Activated CD4-positive, alpha-beta T cell treated with anti-CD3 and anti-CD28 coated beads, Interleukin-2, amount 50 U/mL, for 1 hour (primary cell): ENCODE measurements at regions not wholly inside any gene's neighbourhood (a gene's known extent, or its start where the extent isn't known, plus 50 kb on each side); places are given as distances from the start of the nearest gene placed in this dataset.

Experiments
- DNase-seq: peaks from one replicate; pipeline ENCODE4 v3.0.0-alpha.2; 2020

DNA sequence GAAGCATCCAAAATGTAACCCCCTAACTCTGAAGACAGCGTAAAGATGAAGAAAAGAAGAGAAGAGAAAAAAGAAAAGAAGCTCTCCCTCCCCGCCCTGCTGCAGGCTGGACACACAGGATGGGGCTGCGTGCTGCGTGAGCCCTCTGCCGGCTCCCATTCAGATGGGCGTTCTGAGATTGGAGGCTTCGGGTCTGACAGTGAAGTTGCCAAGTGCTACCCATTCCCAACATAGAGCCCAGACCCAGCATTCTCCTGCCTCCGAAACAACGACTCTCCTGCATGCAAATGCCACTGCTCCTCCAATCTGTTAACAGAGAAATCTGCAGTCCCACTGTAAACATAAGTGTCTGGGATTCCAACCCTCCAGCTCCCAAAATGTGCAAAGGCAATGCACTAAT lies 234.9 kb downstream of the BCL11A start:
- DNase-seq: no peak

DNA sequence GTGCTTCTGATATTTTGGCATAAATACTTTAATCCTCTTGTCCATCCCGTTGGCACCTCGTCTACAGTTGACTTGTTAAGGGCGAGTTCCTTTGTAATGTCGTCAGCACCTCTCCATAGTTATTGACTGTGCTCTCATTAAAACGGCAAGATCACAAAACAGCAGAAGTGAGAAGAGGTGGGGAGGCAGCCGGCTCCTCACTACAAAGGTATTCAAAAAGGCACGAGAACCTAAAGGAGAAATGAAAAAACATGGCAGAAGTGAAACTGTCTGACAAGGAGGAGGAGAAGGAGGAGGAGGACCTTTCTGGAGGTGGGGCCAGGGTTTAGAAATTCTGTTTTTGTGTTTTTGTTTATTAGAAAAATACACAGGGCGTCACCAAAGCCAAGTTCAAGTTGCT lies 235.6 kb downstream of the BCL11A start:
- no peak for DNase-seq

GRCh38 chr2:60317034-60317386 lies 236.4 kb downstream of the BCL11A start:
- DNase-seq: no peak

DNA sequence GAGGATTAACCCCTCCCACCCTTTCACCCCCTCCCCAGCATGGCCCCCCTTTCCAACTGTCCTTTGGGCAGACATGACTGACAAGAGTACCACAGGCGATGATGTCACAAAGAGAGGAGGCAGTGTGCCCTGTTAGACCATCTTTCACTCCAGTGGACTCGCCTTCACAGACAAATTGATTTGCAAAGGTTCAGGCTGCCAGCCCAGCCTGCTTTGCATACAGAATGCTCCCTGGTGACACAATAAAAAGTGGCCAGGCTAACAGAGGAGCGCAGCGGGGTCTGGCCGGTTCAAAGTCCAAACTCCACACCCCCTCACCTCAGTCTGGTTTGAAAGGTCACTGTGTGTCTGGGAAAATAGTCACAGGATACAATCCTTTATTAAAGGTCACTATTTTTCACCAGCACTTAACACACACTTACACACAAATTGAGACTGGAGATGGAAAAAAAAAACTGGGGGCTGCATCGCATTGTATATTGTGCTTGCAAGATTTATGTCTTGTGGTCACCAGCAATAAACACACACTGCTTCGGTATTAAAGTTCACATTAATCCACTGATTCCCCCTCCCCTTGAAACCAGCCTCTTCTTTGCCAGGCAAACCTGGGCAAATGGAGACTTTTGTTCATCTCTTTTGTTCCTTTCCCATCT lies 236.9 kb downstream of the BCL11A start:
- DNase-seq: no peak

GRCh38 chr2:60313470-60314172 lies 239.8 kb downstream of the BCL11A start:
- no peak for DNase-seq

DNA sequence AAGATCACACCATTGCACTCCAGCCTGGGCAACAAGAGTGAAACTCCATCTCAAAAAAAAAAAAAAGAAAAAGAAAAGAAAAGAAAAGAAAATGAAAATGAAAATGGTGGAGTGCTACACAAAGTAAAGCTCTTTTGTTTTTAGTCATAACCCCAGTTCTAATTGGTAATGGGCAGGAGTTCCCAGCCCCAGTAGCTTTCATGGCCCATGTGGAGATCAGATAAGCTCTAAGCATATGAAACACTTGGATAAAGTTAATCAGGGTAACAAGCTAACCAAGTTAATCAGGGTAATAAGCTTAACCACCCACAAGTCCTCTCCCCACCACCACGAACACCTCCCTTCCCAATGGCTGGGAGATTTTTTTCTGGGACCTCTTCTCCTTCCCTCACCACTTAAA lies 240.8 kb downstream of the BCL11A start:
- DNase-seq: no peak

GRCh38 chr2:60311524-60311923 lies 241.9 kb downstream of the BCL11A start:
- DNase-seq: no peak

DNA sequence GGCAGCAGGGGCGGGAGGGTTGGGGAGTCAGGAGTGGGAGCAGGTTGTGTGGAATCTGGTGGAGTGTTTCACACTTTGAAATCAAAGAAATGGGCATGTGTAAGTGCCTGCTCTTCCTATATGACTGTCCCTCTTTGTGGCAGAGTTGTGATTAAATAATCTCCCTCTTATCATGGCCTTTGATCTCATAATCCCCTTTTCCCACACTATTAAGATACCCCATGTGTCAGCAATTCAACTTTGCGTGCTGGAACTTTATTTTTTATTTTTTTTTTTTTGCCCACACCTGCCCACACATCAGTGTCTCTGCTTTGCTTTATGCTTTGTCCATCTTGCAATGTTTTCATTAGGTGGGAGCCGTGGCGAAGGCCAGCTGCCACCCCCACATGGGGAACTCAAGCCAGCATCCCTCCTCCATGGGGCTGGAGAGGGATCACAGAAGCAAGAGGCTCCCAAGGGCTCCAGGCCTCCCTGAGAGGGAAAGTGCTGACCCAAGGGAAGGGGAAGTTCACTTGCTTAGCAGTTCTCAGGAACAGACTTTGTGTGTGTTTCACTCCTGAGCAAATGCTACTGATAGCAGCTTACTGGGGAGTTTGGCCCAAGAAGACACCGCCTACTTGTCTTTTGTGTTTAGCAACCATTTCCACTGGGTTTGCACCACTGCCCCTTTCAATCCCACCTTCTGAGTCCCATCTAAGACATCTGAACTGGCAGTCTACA lies 243.4 kb downstream of the BCL11A start:
- no peak for DNase-seq

DNA sequence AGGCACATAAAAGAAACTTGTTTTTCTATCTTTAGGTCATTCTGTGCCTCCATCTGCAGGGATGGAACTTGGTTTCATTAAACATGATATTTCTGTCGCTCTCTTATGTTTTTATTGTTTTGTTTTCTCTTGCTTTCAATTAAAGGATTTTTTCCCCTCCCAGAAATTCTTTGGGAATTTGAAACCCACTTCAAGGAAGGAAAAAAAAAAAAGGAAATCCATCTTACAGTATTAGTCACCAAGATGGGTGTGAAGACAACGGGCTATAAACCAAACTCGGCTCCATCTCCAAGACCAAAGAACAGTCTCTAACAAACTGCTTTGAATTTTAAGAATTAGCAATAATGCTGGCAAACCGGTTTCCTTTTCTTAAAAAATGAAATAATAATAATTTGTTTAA lies 244.1 kb downstream of the BCL11A start:
- no peak for DNase-seq

- no peak for DNase-seq
Observed at GRCh38 chr2:60306267-60306861, 247.1 kb downstream of the BCL11A start.

- DNase-seq: no peak
Observed at GRCh38 chr2:60303680-60304079, 249.8 kb downstream of the BCL11A start.

- no peak for DNase-seq
Observed at GRCh38 chr2:60302377-60303126, 250.9 kb downstream of the BCL11A start.

DNA sequence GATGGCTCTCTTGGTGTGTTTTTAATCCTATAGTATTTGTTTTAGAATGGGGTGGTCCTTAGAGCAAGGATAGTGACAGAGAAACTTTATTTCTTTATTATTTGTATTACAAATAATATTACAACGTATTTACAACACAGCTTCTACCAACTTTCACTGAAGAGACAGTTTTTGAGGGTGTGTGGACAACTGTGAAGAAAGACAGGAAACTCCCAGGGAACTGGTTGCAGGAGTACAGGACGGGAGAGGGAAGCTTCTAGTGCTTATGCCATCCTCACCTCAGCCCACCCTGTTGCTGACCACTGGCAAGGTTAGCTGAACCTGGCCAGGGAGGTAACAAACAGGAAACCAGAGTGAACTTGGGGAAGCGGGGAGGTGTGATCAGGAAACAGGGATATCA lies 251.7 kb downstream of the BCL11A start:
- no peak for DNase-seq

- DNase-seq: no peak
Observed at GRCh38 chr2:60299179-60299578, 254.3 kb downstream of the BCL11A start.

- DNase-seq: no peak
Observed at GRCh38 chr2:60298006-60298696, 255.3 kb downstream of the BCL11A start.

- no peak for DNase-seq
Observed at GRCh38 chr2:60297296-60298005, 256.0 kb downstream of the BCL11A start.

DNA sequence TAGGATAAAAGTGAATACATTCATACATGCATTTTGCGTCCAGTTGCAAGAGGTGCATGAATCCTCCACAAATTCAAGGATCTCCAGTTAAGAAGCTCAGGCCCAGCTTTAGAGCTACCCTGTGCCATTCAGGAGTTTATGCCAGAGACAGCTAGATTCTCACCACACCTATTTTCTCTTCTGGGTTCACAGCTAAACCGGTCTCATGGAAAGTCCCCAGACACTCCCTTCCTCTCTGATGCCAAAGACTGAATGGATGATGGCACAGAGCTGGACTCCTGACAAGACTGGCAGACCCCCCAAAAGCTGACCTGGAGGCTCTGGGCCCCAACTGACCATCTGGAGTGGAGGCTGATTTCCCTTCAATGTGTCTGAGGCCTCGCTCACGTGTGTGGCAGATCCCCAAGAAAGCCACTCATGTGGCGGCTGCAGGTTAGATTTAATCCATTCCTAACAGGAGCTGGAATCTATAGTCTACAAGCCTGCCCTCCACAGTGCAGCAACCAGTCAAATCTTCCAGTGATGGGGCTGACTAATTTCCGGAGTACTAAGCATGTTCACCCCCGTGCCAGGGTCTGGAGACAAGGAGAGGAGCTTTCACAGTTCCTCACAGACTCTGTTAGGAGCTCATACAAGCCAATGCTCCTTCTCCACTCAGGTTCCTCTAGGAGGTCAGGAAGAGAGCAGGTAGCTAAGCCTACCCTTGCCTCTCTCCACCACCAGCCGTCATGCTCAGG lies 257.1 kb downstream of the BCL11A start:
- DNase-seq: no peak

GRCh38 chr2:60295636-60295962 lies 257.9 kb downstream of the BCL11A start:
- DNase-seq: no peak

DNA sequence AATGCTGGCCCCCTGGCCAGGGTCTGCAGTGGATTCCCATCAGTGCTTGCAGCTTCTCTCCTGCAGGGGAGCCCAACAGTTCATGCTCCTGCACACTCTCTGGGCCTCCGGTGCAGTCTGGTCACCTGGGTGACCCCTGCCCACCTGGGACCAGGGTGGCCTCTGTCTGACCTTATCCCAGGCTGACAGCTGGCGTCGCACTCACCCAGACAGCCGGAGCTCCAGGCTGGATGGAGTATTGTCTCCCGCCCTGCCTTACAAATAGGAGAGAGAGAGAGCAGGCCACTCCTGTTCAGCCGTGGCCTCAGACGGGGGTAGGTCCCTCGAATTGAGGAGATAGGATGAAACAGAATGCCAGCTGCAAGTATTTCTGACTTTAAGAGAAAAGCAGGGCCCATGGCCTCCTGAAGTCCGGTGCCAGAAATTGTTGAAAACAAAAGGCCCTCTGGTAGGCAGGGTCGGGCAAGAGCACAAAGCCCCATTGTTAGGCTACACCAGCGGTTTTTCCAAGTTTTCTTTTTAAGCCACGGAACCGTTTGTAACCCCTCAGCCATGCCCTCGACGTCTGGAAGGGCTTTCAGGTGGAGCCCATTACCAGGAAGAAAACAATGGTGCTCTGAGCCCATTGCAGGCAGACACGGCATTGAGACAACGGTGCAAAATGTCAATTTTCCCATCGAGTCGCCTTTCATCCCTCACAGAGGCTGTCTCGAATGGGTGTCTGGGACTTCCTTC lies 258.4 kb downstream of the BCL11A start:
- no peak for DNase-seq

DNA sequence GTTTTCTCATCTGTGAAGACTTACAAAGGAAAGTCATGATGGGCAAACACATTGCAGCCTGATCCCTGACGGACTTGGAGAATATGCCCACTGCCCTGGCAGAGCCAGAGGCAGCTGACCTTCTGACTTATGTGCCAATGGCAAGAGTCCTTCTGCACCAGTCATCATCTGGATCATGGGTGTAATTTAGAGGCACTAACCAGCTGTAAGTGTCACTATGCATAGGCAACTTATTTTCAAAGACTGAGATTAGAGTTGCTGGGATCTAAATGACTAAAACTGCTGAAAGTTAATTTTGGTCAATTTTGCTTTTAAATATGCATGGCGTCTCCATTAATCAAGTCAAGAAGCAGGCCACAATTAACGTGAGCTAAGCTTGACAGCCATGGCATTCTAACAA lies 261.2 kb downstream of the BCL11A start:
- DNase-seq: no peak

- DNase-seq: no peak
Observed at GRCh38 chr2:60290509-60290908, 262.9 kb downstream of the BCL11A start.
